ENCODE measurements at regions not wholly inside any gene's neighbourhood (a gene's known extent, or its start where the extent isn't known, plus 50 kb on each side); places are given as distances from the start of the nearest gene placed in this dataset.

DNA sequence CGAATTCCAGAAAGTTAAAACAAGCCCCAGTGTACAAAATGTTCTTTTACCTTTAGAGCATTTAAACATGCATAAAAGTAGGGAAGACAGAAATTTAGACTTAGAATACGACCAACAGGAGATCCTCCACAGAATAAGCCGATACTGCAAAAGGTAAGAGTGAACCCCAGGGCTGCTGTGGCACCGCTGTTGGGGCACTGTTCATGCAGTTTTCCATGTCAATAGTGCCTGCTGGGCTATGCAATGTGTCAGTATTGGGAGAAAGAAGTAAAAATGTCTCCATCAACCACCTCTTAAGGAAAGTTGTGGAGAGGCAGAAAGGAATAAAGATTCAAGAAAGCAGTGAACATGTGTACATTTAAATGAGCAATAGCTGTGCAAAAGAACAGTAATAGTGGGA lies 326.5 kb upstream of the SEMA3C start:
- TF ChIP-seq SIN3A (IDR thresholded peaks at IDR 0.05; ENCODE audit: borderline replicate concordance, insufficient read depth, low read length): no peak
- TF ChIP-seq FOXP2 (optimal IDR thresholded peaks at IDR 0.05; ENCODE audit: borderline replicate concordance, extremely low read depth, extremely low read length, insufficient read depth): no peak
- TF ChIP-seq TAF1 (IDR thresholded peaks at IDR 0.05; ENCODE audit: borderline replicate concordance, insufficient read depth, low read length): no peak
- TF ChIP-seq, protein P1, sequence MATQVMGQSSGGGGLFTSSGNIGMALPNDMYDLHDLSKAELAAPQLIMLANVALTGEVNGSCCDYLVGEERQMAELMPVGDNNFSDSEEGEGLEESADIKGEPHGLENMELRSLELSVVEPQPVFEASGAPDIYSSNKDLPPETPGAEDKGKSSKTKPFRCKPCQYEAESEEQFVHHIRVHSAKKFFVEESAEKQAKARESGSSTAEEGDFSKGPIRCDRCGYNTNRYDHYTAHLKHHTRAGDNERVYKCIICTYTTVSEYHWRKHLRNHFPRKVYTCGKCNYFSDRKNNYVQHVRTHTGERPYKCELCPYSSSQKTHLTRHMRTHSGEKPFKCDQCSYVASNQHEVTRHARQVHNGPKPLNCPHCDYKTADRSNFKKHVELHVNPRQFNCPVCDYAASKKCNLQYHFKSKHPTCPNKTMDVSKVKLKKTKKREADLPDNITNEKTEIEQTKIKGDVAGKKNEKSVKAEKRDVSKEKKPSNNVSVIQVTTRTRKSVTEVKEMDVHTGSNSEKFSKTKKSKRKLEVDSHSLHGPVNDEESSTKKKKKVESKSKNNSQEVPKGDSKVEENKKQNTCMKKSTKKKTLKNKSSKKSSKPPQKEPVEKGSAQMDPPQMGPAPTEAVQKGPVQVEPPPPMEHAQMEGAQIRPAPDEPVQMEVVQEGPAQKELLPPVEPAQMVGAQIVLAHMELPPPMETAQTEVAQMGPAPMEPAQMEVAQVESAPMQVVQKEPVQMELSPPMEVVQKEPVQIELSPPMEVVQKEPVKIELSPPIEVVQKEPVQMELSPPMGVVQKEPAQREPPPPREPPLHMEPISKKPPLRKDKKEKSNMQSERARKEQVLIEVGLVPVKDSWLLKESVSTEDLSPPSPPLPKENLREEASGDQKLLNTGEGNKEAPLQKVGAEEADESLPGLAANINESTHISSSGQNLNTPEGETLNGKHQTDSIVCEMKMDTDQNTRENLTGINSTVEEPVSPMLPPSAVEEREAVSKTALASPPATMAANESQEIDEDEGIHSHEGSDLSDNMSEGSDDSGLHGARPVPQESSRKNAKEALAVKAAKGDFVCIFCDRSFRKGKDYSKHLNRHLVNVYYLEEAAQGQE (IDR thresholded peaks at IDR 0.05; ENCODE audit: insufficient read depth in 1 of 2, low read depth in 2 of 2, low read length in 2 of 2): no peak
- TF ChIP-seq POLR2AphosphoS5 (IDR thresholded peaks at IDR 0.05; ENCODE audit: low read depth, low read length): no peak

DNA sequence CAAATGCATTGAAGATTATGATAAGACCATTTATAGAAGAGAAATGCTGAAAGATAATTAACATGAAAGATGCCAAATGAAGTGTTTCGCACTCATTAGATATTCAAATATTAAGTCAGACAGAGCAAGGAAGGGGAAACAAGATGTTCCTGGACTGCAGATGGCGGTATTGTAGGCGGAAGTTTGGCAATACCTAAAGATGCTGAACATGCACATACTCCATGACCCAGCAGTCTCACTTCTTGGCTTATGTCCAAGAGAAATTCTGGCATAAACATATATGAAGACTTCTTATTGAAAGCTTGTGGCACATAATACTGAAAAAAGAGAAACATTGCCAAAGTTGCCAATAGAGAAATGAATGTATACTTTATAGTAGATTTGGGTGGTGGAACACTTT lies 325.4 kb upstream of the SEMA3C start:
- TF ChIP-seq, protein P1 (IDR thresholded peaks at IDR 0.05; ENCODE audit: insufficient read depth in 1 of 2, low read depth in 2 of 2, low read length in 2 of 2): no peak
- no peak for TF ChIP-seq POLR2AphosphoS5 (IDR thresholded peaks at IDR 0.05; ENCODE audit: low read depth, low read length)
- TF ChIP-seq SIN3A (IDR thresholded peaks at IDR 0.05; ENCODE audit: borderline replicate concordance, insufficient read depth, low read length): no peak
- TF ChIP-seq TAF1 (IDR thresholded peaks at IDR 0.05; ENCODE audit: borderline replicate concordance, insufficient read depth, low read length): no peak
- no peak for TF ChIP-seq FOXP2 (optimal IDR thresholded peaks at IDR 0.05; ENCODE audit: borderline replicate concordance, extremely low read depth, extremely low read length, insufficient read depth)

DNA sequence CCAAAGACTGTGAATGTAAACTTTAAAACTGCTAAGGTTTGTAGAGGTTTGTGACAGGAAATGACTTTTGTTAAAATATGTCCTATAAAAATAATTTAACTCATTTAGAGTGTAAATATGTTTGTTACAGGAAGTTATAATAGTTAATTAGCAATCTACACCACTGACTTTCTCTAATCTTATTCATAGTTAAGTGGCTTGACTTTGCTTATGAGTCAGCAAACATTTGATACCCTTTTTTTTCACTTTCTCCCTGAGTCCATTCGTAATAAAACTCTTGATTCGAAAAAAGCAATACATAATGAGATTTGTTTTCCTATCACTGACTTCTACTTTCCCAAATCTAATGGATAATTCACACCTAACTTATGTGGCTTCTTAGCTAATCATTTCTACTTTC lies 317.7 kb upstream of the SEMA3C start:
- TF ChIP-seq TAF1 (IDR thresholded peaks at IDR 0.05; ENCODE audit: borderline replicate concordance, insufficient read depth, low read length) (no peak), POLR2AphosphoS5 (IDR thresholded peaks at IDR 0.05; ENCODE audit: low read depth, low read length) (no peak), FOXP2 (optimal IDR thresholded peaks at IDR 0.05; ENCODE audit: borderline replicate concordance, extremely low read depth, extremely low read length, insufficient read depth) (no peak), SIN3A (IDR thresholded peaks at IDR 0.05; ENCODE audit: borderline replicate concordance, insufficient read depth, low read length) (no peak)
- TF ChIP-seq, protein P1 (IDR thresholded peaks at IDR 0.05; ENCODE audit: insufficient read depth in 1 of 2, low read depth in 2 of 2, low read length in 2 of 2): no peak

DNA sequence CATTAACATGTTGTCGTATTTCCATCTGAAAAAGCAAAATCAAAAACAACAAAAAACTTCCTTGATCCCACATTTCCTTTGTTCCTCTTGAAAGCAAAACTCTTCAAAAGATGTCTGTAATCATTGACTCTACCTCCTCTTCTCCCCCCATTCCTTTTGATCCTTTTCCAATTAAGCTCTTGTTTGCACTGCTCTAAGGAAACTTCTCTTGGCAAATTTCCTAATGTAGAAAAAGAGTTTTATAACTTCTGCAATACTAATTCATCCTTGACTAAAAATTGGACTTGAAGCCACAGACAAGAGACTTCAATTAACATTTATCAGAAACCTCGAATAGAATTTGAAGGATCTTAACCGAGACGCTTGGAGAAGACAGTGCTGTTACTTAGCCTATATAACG lies 317.1 kb upstream of the SEMA3C start:
- TF ChIP-seq POLR2AphosphoS5 (IDR thresholded peaks at IDR 0.05; ENCODE audit: low read depth, low read length) (no peak), FOXP2 (optimal IDR thresholded peaks at IDR 0.05; ENCODE audit: borderline replicate concordance, extremely low read depth, extremely low read length, insufficient read depth) (no peak), TAF1 (IDR thresholded peaks at IDR 0.05; ENCODE audit: borderline replicate concordance, insufficient read depth, low read length) (no peak)
- TF ChIP-seq, protein P1 (IDR thresholded peaks at IDR 0.05; ENCODE audit: insufficient read depth in 1 of 2, low read depth in 2 of 2, low read length in 2 of 2): no peak

DNA sequence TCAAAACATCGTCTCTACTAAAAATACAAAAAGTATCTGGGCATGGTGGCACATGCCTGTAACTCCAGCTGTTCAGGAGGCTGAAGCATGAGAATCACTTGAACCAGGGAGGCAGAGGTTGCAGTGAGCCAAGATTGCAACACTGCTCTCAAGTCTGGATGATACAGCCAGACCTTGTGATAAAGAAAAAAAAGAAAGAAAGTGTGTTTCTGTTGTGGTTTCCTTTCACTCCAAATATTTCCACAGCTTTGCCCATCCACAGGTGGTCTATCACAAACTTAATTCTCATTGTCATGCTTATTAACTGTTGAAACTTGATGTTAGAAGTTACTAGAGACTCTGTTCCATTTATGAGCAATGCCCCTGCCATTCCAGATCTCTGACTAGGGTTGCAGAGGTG lies 316.0 kb upstream of the SEMA3C start:
- TF ChIP-seq TAF1 (IDR thresholded peaks at IDR 0.05; ENCODE audit: borderline replicate concordance, insufficient read depth, low read length): no peak
- TF ChIP-seq FOXP2 (optimal IDR thresholded peaks at IDR 0.05; ENCODE audit: borderline replicate concordance, extremely low read depth, extremely low read length, insufficient read depth): no peak
- TF ChIP-seq POLR2AphosphoS5 (IDR thresholded peaks at IDR 0.05; ENCODE audit: low read depth, low read length): no peak
- TF ChIP-seq, protein P1 (IDR thresholded peaks at IDR 0.05; ENCODE audit: insufficient read depth in 1 of 2, low read depth in 2 of 2, low read length in 2 of 2): no peak

All from PFSK-1 (cell line).